Vagina (tissue), 2 donors: ENCODE measurements at regions not wholly inside any gene's neighbourhood (a gene's known extent, or its start where the extent isn't known, plus 50 kb on each side); places are given as distances from the start of the nearest gene placed in this dataset.

Source experiments
- CTCF ChIP-seq, 3 experiments: fragments of 450-650 bp in 2 of 3; fragments of 200-600 bp in 1 of 3; sonication (generic) in 1 of 3; IDR thresholded peaks; one replicate each; pipeline ENCODE4 v1.5.1; 2017 to 2019; ENCODE audit warnings: antibody characterized with exemption in 3 of 3, mild to moderate bottlenecking in 2 of 3, moderate library complexity in 2 of 3
- POLR2A ChIP-seq, 2 donors: fragments of 450-650 bp; IDR thresholded peaks; one replicate each; pipeline ENCODE4 v1.6.1; 2017; ENCODE audit warnings: antibody characterized with exemption in 2 of 2, mild to moderate bottlenecking in 2 of 2, moderate library complexity in 2 of 2
- POLR2AphosphoS5 ChIP-seq, 2 donors: sonication (generic); formaldehyde crosslinking; IDR thresholded peaks; one replicate each; pipeline ENCODE4 v1.9.0; 2017; ENCODE audit warnings: antibody characterized with exemption in 2 of 2, mild to moderate bottlenecking in 2 of 2, low read depth in 1 of 2; ENCODE audit not compliant: insufficient read depth in 1 of 2

GRCh38 chr5:58357799-58358500 is 101.9 kb downstream of the PLK2 start:
- no peak for TF ChIP-seq CTCF (IDR thresholded peaks at IDR 0.05)
- TF ChIP-seq POLR2AphosphoS5 (IDR thresholded peaks at IDR 0.05; ENCODE audit: insufficient read depth in 1 of 2, low read depth in 1 of 2) = no peak
- no peak for TF ChIP-seq POLR2A (IDR thresholded peaks at IDR 0.05)
